ES-I3 (cell line): ENCODE measurements at regions not wholly inside any gene's neighbourhood (a gene's known extent, or its start where the extent isn't known, plus 50 kb on each side); places are given as distances from the start of the nearest gene placed in this dataset.
"Not testable (repeated sequence)": the region's sequence is repeated elsewhere in the genome, so short reads cannot be mapped to it uniquely, and the experiment has no call there.

Experiments
- H3K36me3 ChIP-seq: 2 replicates; pipeline ENCODE4 v1.6.1; 2013; ENCODE audit warnings: mild to moderate bottlenecking, low read length, control low read depth, moderate library complexity; ENCODE audit not compliant: insufficient read depth
- H3K4me1 ChIP-seq: 2 replicates; pipeline ENCODE4 v1.6.1; 2013; ENCODE audit warnings: mild to moderate bottlenecking, control low read depth, low read length; ENCODE audit not compliant: insufficient read depth
- H3K9ac ChIP-seq: 2 replicates; pipeline ENCODE4 v1.6.1; 2013; ENCODE audit warnings: low read depth, mild to moderate bottlenecking, low read length, moderate library complexity
- H3K9me3 ChIP-seq: 2 replicates; pipeline ENCODE4 v1.6.1; 2013; ENCODE audit warnings: mild to moderate bottlenecking, low read length, moderate library complexity; ENCODE audit not compliant: control insufficient read depth, insufficient read depth

DNA sequence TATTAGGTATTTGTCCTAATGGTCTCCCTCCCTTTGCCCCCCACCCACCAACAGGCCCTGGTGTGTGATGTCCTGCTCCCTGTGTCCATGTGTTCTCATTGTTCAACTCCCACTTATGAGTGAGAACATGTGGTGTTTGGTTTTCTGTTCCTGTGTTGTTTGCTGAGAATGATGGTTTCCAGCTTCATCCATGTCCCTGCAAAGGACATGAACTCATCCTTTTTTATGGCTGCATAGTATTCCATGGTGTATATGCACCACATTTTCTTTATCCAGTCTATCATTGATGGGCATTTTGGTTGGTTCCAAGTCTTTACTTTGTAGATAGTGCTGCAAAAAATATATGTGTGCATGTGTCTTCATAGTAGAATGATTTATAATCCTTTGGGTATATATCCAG lies 81.4 kb upstream of the ZNF536 start:
- H3K9me3 ChIP-seq, H3K36me3 ChIP-seq, H3K4me1 ChIP-seq, H3K9ac ChIP-seq: not testable (repeated sequence)

DNA sequence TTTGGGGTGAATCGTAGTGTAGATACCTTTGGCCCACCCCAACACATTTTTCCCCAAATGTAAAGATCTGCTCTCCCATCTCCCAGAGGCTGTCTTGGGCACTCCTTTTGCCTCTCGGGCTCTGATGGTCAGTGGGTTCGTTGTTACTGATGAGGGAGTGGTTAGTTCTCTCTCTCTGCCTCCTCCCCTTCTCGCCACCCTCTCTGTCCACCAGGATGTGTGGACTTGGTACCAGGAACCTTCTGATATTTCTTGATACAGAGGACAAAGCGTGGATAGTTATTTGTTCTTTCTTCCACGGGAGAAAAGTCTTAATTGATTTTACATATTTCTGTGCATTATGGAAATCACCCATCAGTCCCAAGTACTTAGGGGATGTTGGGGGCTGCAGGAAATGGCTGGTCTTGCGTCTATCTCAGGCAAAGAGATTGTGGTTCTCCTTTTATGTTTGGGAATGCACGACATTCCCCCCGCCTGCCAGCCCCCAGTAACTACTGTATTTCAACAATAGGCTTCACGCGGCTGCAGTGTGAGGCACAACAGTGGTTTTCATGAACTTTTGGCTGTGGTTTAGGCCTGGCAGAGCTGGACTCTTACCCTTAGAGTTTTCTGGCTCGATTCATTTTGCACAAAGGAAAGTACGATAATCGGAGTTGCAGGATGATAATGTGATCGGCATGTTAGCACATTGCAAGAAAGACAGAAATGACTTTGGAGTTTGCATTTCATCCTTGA lies 79.0 kb upstream of the ZNF536 start:
- Histone ChIP-seq H3K4me1 (0 out of 2 replicates have a peak, but pooled peaks cover 6% of the 10 kb centered on the region), H3K9ac (no peak overlapping the region)

DNA sequence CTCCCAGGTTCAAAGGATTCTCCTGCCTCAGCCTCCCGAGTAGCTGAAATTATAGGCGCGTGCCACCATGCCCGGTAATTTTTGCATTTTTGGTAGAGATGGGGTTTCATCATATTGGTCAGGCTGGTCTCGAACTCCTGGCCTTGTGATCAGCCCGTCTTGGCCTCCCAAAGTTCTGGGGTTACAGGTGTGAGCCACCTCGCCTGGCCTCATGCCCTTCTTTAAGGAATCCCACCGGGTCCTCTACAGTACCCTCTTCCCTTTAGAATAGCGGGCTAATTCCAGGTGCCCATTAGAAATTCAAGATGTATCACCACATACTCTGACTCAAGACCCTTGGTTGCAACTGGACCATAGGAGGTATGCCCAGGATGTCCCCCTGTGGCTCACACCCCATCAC lies 74.2 kb upstream of the ZNF536 start:
- Histone ChIP-seq H3K4me1 (0 out of 2 replicates have a peak, but pooled peaks cover 6% of the 10 kb centered on the region), H3K36me3 (no peaks in the 10 kb centered on the region)

More for the DNA sequence above, 79.0 kb upstream of the ZNF536 start:
- no peaks in the 10 kb centered on the region for H3K9me3 ChIP-seq
- no peaks in the 10 kb centered on the region for H3K36me3 ChIP-seq

DNA sequence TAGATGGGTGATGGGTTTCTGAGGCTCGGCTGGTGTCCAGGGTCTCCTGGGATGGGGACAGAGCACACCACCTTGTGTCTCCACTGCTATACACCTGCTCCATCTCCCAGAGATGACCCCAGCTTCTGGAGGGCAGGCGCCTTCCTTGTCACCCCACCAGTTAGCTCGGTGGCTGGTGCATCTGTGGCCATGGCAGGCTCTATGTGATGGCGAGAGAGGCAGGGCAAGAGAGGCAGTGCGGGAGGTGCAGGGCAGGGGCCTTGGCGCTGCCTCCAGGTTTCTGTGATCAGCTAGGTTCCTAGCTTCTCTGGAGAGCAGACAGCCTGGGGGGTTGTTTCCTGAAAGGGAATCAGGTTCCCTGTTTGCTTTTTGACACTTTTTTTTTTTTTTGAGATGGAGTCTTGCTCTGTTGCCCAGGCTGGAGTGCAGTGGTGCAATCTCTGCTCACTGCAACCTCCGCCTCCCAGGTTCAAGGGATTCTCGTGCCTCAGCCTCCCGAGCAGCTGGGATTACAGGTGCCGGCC lies 69.0 kb upstream of the ZNF536 start:
- Histone ChIP-seq H3K9ac (no peak overlapping the region), H3K36me3 (no peaks in the 10 kb centered on the region), H3K9me3 (no peaks in the 10 kb centered on the region), H3K4me1 (no peaks in the 10 kb centered on the region)

More for the DNA sequence above, 74.2 kb upstream of the ZNF536 start:
- H3K9ac ChIP-seq: no peak overlapping the region
- no peaks in the 10 kb centered on the region for H3K9me3 ChIP-seq

DNA sequence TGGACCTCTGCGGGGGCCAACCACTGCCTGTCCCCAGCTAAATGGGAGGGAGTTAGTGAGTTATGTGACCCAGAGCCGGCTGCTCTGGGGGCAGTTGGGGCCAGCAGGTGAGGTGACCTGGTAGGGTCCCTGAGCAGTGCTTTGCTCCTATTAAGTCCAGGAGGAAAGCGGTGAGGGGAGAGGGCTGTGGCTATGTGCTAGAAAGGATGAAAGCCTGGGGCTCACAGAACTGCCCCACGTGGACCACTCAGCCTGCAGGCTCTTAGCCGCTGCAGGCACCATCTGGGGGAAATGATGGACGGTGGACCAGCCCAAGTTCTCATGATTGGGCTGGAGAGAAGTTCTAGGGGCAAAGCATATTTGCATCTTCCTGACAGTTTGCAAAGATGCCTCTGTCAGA lies 67.6 kb upstream of the ZNF536 start:
- Histone ChIP-seq H3K9me3 (no peaks in the 10 kb centered on the region), H3K4me1 (no peaks in the 10 kb centered on the region), H3K36me3 (no peaks in the 10 kb centered on the region), H3K9ac (no peak overlapping the region)

DNA sequence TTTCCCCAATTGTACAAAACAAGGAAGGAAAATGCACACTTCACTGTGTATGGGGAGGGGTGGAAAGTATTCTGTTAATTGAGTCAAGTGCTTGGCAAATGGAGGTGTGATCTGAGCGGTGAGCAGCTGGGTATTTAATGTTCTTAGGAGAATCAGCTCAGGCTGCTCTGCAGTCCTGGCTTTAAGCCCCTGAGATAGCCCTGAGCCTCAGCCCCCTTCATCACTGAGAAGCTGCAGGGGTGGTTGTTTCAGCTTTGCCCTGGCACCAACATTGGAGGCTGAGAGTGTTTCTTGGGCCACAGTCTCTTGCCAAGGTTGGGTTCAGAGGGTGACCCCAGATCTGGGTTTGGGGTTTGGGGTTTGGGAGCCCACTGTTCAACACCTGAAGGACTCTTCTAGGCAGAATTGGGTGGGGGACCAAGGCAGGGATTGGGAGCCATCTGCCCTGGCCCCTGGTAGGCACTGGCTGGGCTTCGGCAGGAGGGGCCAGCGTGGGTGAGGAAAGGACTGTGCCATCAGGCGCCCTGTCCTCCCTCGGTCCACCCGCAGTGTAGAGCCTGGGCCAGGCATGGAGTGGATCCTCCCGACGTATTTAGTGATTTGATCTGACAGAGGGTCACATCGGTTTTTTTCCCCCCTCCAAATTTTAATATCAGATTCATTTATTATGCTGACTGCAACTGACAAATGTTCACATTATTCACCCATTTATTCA lies 66.7 kb upstream of the ZNF536 start:
- no peaks in the 10 kb centered on the region for H3K9me3 ChIP-seq
- H3K4me1 ChIP-seq: no peaks in the 10 kb centered on the region
- no peaks in the 10 kb centered on the region for H3K36me3 ChIP-seq
- no peak overlapping the region for H3K9ac ChIP-seq

DNA sequence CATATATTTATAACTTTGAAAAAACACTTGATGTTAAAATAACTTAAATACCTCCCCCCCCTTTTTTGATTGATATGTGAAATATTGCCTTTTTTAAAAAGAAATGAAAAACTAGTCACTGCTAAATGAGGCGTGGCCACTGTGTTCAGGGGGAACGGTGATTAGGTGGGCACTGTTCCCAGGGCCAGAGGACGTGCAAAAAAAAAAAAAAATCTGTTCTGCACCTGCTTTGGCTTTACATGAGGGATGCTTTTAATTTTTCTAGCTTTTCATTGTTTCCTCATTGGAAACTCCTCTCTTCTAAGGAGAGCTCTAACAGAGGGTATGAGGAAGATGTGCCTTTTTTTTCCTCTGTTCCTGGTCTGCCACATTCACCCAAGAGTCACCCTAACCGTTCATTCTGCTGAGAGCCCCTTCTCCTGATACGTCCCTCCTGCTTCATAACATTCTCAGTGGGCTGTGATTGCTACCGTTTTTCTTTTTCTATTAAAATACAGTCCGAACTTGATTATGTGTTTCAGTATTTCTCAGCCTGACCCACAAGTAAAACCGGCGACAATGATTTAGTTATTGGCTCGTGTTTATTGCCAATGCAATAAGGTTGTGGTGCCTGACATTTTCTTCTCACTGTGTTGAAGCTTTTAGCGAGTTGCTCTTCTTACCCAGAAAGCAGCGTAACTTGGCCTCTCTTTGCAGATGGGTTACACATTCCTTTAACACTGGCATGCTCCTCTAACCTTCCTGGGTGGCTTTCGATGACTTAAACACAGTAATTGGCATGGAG lies 64.8 kb upstream of the ZNF536 start:
- Histone ChIP-seq H3K9ac (no peak overlapping the region), H3K36me3 (no peaks in the 10 kb centered on the region), H3K4me1 (no peaks in the 10 kb centered on the region), H3K9me3 (no peaks in the 10 kb centered on the region)

DNA sequence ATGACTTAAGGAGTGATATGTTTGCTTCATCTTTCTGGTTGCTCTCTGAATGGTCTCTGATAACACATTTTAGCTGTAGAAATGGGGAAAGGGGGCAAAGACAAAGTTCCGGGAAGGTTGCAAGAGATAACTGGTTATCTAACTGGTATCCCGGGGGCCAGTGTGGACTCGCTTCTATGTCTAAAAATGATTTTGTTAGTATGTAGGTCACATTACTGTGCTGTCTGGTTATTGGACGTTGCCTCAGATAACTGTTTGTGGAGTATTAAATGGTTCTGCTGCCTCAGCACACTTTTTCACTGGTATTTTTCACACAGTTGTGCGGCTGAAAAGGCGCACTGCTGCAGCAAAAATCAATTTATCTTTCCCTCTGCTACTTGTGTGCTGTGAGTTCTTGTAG lies 63.0 kb upstream of the ZNF536 start:
- H3K36me3 ChIP-seq: no peaks in the 10 kb centered on the region
- H3K4me1 ChIP-seq: no peaks in the 10 kb centered on the region
- no peaks in the 10 kb centered on the region for H3K9me3 ChIP-seq
- no peak overlapping the region for H3K9ac ChIP-seq

DNA sequence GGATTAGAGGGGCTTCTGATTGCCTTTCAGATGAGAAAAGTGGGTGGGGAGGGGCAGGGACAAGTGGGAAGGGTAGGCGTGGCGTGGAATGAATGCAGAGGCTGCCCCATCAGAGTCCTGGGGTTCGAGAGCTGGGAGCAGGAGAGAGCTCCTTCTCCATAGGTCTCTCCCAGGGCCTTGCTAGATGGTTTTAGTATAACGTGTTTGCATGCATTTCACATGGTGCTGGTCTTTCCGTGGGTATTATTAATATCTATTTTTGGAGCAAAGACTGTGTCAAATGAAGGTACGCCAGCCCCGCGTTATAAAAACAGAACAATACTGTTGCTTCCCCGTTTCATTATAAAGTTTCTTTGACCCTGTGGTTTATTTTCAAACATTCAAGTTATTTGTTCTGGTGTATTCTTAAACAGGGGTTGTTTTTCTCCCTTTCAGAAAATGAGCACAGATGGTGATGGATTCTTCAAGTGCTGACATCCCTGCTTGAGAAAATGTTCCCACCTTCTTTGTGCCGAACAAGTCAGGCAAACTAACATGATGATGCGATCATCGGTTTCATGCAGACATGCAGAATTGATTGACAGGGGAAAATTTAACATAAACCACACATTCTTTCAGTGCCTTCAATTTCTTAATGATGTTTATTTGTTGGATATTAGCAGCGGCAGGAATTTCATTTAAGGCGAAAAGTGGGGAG lies 62.1 kb upstream of the ZNF536 start:
- no peak overlapping the region for H3K9ac ChIP-seq
- no peaks in the 10 kb centered on the region for H3K36me3 ChIP-seq
- H3K9me3 ChIP-seq: no peaks in the 10 kb centered on the region
- no peaks in the 10 kb centered on the region for H3K4me1 ChIP-seq

DNA sequence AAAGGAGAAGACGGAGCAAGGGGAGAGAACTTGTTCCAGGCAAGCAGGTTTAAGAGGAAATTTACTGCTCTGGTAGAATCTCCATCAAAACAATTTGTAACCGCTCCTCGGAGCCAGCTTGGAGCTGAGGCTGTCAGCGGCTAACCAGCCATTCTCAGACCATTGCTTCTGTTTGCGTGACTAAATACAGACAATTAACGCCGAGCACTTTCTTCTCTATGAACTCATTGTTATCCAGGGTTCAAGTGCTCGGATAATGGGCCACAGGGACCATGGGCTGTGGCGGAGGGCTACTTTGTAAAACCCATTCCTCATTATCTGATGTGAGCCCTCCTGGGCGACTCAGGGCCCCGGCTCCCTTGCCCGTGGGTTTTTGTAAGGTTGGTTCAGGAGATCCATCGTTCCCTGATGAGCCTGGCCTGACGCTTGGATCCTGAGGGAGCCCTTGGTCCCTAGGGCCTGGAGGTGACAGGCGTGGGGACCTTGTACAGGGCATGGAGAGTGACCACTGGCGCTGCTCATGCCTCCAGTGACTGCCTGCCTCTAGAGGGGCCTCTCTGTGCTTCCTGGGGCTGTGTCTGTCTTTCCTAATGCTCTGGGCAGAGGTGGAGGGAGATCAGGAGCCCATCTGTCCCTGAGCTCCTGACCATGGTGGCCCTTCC lies 61.5 kb upstream of the ZNF536 start:
- no peaks in the 10 kb centered on the region; the same call in 1 of the 2 replicates for H3K9me3 ChIP-seq
- no peaks in the 10 kb centered on the region for H3K4me1 ChIP-seq
- no peaks in the 10 kb centered on the region for H3K36me3 ChIP-seq
- H3K9ac ChIP-seq: no peak overlapping the region

DNA sequence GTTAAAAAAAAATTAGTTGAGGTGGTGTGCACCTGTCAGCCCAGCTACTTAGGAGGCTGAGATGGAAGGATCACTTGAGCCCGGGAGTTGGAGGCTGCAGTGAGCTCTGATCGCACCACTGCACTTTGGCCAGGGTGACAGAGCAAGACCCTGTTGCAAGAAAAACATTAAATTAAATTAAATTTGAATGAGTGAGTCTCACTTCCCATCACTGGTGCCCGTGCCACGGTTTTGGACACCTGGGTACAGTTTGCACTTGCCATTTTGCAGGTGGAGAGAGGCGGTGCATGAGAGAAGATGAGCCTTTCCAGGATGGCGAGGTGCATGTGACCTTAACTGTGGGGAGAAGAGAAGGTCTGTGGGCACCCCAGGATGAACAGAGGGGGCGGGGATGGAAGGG lies 60.3 kb upstream of the ZNF536 start:
- Histone ChIP-seq H3K9ac (no peak overlapping the region), H3K4me1 (no peaks in the 10 kb centered on the region)

DNA sequence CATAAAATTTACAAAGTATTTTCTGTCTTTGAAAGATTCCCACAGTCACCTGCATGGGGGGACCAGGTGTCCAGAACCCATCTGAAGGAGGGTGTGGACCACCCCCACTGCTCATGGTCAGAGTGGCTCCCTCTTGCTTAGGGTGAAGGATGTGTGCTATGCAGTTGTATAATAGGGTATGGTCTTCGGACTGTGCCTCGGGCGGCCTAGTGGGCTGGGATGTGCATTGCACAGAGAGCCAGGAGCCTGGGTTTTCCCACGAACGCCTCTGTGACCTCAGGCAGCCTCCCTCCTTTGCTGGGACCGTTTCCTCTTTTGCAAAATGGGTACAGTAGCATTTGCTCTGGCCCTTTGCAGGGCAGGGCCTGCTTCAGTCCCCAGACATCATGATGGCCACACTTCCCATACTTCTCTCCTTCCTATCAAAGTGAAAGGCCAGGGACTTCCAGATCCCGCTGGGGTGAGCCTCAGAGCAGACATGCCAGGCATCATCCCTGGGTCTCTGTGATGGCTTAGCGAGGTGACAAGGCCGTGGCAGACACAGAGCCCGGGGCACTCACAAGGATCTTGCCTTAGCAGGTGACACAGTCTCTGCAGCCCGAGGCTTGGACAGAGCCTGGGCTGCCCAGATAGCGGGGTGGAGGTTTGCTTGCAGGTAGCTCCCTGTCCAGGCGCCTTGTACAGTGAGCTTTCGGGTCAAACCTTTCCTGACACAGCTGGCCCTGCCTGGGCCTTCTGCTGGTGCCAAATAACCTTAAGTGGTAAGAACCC lies 59.4 kb upstream of the ZNF536 start:
- H3K9ac ChIP-seq: no peak overlapping the region

More for the DNA sequence above, 60.3 kb upstream of the ZNF536 start:
- Histone ChIP-seq H3K9me3 (no peaks in the 10 kb centered on the region; the same call in 1 of the 2 replicates), H3K36me3 (no peaks in the 10 kb centered on the region)

DNA sequence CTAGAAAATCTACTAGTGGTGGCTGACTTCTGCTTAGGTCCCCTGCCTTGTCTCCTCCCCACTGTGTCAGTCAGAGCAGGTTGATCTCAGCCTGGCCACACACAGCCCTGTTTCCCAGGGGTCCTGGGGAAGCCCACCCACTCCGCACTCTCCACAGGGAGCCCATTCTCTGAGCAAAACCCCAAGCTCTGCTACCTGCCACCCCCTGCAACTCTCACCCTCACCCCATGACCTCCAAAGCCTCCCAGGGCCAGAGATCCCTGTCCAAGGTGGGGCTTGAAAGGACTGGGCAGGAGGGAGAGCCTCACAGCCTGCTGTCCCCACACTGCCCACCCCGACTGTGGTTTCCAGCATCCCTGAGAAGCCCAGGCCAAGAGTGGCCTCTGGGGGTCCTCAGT lies 58.8 kb upstream of the ZNF536 start:
- Histone ChIP-seq H3K9me3 (no peaks in the 10 kb centered on the region; the same call in 1 of the 2 replicates), H3K9ac (no peak overlapping the region), H3K36me3 (no peaks in the 10 kb centered on the region), H3K4me1 (no peaks in the 10 kb centered on the region)

More for the DNA sequence above, 59.4 kb upstream of the ZNF536 start:
- Histone ChIP-seq H3K4me1 (no peaks in the 10 kb centered on the region), H3K9me3 (no peaks in the 10 kb centered on the region; the same call in 1 of the 2 replicates), H3K36me3 (no peaks in the 10 kb centered on the region)
